Endothelial cell of umbilical vein (primary cell): ENCODE measurements at regions not wholly inside any gene's neighbourhood (a gene's known extent, or its start where the extent isn't known, plus 50 kb on each side); places are given as distances from the start of the nearest gene placed in this dataset.

ENCODE experiments used
- BruUV-seq: library from RNA; stranded (reverse); fragments of 400-500 nt; replicated peaks from 2 replicates; lab custom pipeline; 2021; lab: Mats Ljungman, UMichigan
- CTCF ChIA-PET: fragments of 300-600, 350-600 bp; sonication (Branson Sonifier 250); formaldehyde crosslinking; loops from one replicate; lab custom pipeline; 2021; ENCODE audit warnings: antibody characterized with exemption, inconsistent platforms; lab: Charles Lee
- POLR2A ChIA-PET: fragments of 300-600, 350-600 bp; sonication (Branson Sonifier 250); formaldehyde crosslinking; loops from one replicate; lab custom pipeline; 2021; ENCODE audit warnings: antibody characterized with exemption, inconsistent platforms; lab: Charles Lee
- DNase-seq: peaks from one replicate; pipeline ENCODE4 v3.0.0-alpha.2; 2011; ENCODE audit warnings: low read depth, low spot score
- FAIRE-seq: peaks from 2 replicates; lab custom pipeline; 2011; peaks lifted over from hg19 to GRCh38; lab: Jason Lieb, UNC
- H2AFZ ChIP-seq: 2 replicates; pipeline ENCODE4 v1.6.0; 2012; ENCODE audit warnings: low read depth, low read length, control low read depth, inconsistent platforms
- H3K27ac ChIP-seq: 2 replicates; pipeline ENCODE4 v1.5.1; 2011; ENCODE audit warnings: low read depth, mild to moderate bottlenecking, control low read depth, low read length, moderate library complexity; ENCODE audit not compliant: insufficient read depth
- H3K27me3 ChIP-seq, 2 experiments: 2 replicates each; pipeline versions ENCODE4 v1.6.0 to v1.6.1; 2011; ENCODE audit warnings: low read length in 2 of 2, mixed read lengths in 1 of 2; ENCODE audit not compliant: control insufficient read depth in 2 of 2, insufficient read depth in 2 of 2
- H3K36me3 ChIP-seq, 2 experiments: 2 replicates in 1 of 2; 3 replicates in 1 of 2; pipeline ENCODE4 v1.5.1; 2011; ENCODE audit warnings: low read length in 2 of 2, mild to moderate bottlenecking in 1 of 2, moderate library complexity in 1 of 2; ENCODE audit not compliant: control insufficient read depth in 2 of 2, insufficient read depth in 2 of 2; ENCODE audit errors: extremely low read depth in 1 of 2
- H3K4me1 ChIP-seq: 3 replicates; pipeline ENCODE4 v1.5.1; 2011; ENCODE audit warnings: mild to moderate bottlenecking, low read length; ENCODE audit not compliant: control insufficient read depth, insufficient read depth; ENCODE audit errors: extremely low read depth
- H3K4me2 ChIP-seq: 2 replicates; pipeline ENCODE4 v1.6.1; 2011; ENCODE audit warnings: low read length, control low read depth, mixed read lengths; ENCODE audit not compliant: insufficient read depth
- H3K4me3 ChIP-seq, 3 experiments: fragments of 200-600 bp in 1 of 3; sonication (generic), shearing (Covaris generic) in 1 of 3; replicated peaks in 1 of 3; 2 replicates each; pipeline ENCODE4 v1.5.1; 2011 to 2016; ENCODE audit warnings: control low read depth in 3 of 3, low read length in 3 of 3, mild to moderate bottlenecking in 2 of 3, inconsistent platforms in 1 of 3, low read depth in 1 of 3, moderate library complexity in 1 of 3; ENCODE audit not compliant: insufficient read depth in 1 of 3
- H3K79me2 ChIP-seq: 2 replicates; pipeline ENCODE4 v1.6.0; 2012; ENCODE audit warnings: low read length, inconsistent platforms; ENCODE audit not compliant: control insufficient read depth, insufficient read depth
- H3K9ac ChIP-seq: replicated peaks from 2 replicates; pipeline ENCODE3; 2011; ENCODE audit warnings: low read length, control low read depth; ENCODE audit not compliant: insufficient read depth; ENCODE audit errors: extremely low read depth
- H3K9me1 ChIP-seq: replicated peaks from 3 replicates; pipeline ENCODE4 v1.6.0; 2011; ENCODE audit warnings: mild to moderate bottlenecking, low read length; ENCODE audit not compliant: control insufficient read depth, insufficient read depth; ENCODE audit errors: extremely low read depth
- H3K9me3 ChIP-seq: replicated peaks from 2 replicates; pipeline ENCODE4 v1.5.1; 2012; ENCODE audit warnings: low read length, inconsistent platforms; ENCODE audit not compliant: control insufficient read depth, insufficient read depth
- H4K20me1 ChIP-seq: replicated peaks from 2 replicates; pipeline ENCODE3; 2011; ENCODE audit warnings: mild to moderate bottlenecking, low read length; ENCODE audit not compliant: control insufficient read depth, insufficient read depth; ENCODE audit errors: extremely low read depth
- CTCF ChIP-seq, 2 donors: IDR thresholded peaks; 1 replicate in 1 of 2; 2 replicates in 1 of 2; pipeline ENCODE4 v1.5.1; 2011; ENCODE audit warnings: low read length in 2 of 2, mild to moderate bottlenecking in 2 of 2, moderate library complexity in 2 of 2, control low read depth in 1 of 2, inconsistent platforms in 1 of 2, low read depth in 1 of 2; ENCODE audit not compliant: insufficient read depth in 1 of 2; ENCODE audit errors: extremely low read depth in 1 of 2
- EZH2 ChIP-seq: IDR thresholded peaks from 2 replicates; pipeline ENCODE4 v1.6.1; 2012; ENCODE audit warnings: borderline replicate concordance, low read depth, mild to moderate bottlenecking, moderate library complexity, low read length, inconsistent platforms; ENCODE audit not compliant: severe bottlenecking
- FOS ChIP-seq: IDR thresholded peaks from 2 replicates; pipeline ENCODE4 v1.6.1; 2011; ENCODE audit warnings: mild to moderate bottlenecking, low read length, moderate library complexity, borderline replicate concordance; ENCODE audit not compliant: insufficient read depth
- GATA2 ChIP-seq: IDR thresholded peaks from 2 replicates; pipeline ENCODE4 v1.7.0; 2011; ENCODE audit warnings: low read depth, mild to moderate bottlenecking, moderate library complexity, mixed read lengths, low read length; ENCODE audit not compliant: insufficient read length, insufficient read depth
- JUN ChIP-seq: IDR thresholded peaks from 2 replicates; pipeline ENCODE4 v1.6.1; 2011; ENCODE audit warnings: borderline replicate concordance, low read depth; ENCODE audit not compliant: insufficient read length, insufficient read depth
- MAX ChIP-seq: IDR thresholded peaks from 2 replicates; pipeline ENCODE4 v1.6.1; 2011; ENCODE audit not compliant: insufficient read depth, insufficient read length
- MYC ChIP-seq: IDR thresholded peaks from one replicate; pipeline ENCODE4 v1.6.1; 2011; ENCODE audit warnings: mild to moderate bottlenecking, low read depth, low read length
- POLR2A ChIP-seq: IDR thresholded peaks from 2 replicates; pipeline ENCODE4 v1.6.1; 2012; ENCODE audit warnings: low read depth, mild to moderate bottlenecking, control low read depth, low read length
- POLR2AphosphoS5 ChIP-seq: IDR thresholded peaks from 2 replicates; pipeline ENCODE4 v1.6.1; 2012; ENCODE audit warnings: low read depth, mild to moderate bottlenecking, control low read depth, low read length, moderate library complexity; ENCODE audit not compliant: insufficient read depth
- dilution Hi-C: fragments of 300-500 bp; cut with MboI; formaldehyde crosslinking; loops from one replicate; pipeline ENCODE4 v1.15.0; 2019; ENCODE audit warnings: low sequenced_read_pairs; ENCODE audit not compliant: extremely low pct_ligation_motif_present
- intact Hi-C: fragments of 100-400 bp; cut with micrococcal nuclease; formaldehyde crosslinking; loops from one replicate; pipeline ENCODE4 v1.10.0; 2022

DNA sequence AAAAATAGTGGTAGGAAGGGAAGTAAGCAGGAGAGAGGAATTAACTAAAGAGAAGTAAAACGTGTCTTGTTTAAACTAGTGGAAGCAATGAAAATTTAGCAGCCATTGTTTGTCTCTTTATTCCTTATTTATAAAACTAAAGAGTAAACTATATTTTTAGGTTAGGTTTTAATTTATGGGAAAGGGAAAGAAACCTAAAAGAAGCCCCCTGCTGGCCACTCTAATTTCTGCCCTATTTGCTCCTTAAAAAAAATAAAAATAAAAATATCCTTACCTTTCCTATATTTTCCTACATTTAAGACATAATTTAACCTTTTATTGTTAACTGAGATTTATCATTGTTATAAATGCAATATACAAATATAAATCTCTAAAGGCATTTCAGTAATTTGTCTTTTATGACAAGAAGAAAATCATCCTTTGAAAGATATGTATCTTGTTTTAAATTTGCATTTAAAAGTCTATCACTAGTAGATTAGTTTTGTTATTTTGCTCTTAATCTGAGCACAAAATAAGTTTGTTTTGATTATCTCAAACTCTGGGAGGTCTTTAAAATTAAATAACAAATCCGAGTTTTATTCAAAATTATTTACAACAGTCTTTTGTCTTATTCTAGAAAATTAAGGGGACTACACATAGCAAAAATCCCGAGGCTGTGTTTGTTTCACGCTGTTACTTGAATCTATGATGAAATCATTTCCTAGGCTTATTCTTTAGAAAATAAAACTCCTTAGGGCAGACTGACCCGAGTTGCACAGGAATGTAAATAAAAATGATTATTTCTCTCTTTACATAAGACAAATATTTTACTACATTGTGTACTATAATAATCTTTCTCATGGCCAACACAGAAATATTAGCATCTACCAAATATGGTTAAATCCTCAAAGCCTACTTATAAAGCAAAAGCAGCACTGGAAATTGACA is 201.7 kb downstream of the NRIP1 start:
- Histone ChIP-seq H3K79me2 (no peaks in the 10 kb centered on the region), H3K27ac (no peak overlapping the region), H3K9me1 (no peaks in the 10 kb centered on the region), H3K4me3 (no peak overlapping the region), H3K9ac (no peak overlapping the region), H3K4me2 (no peak overlapping the region), H3K27me3 (no peaks in the 10 kb centered on the region), H3K36me3 (no peaks in the 10 kb centered on the region), H3K9me3 (no peaks in the 10 kb centered on the region), H4K20me1 (no peaks in the 10 kb centered on the region), H3K4me1 (peaks cover 4% of the 10 kb centered on the region), H2AFZ (no peak overlapping the region)
- intact Hi-C loops (loop anchor here (1.0 to 10.0 kb wide), 6 partner anchors 90 to 964 kb away; no protein-coding TSS in a partner anchor), dilution Hi-C loops (no loop called here)
- BruUV-seq = no TSS peak
- DNase-seq = peak; percentile 31
- CTCF ChIA-PET = interaction anchor here (1.3 to 1.8 kb wide), 5 partner anchors 138 to 729 kb away, joined by 4 to 60 read pairs (median 8); no protein-coding TSS in a partner anchor
- FAIRE-seq = no peak
- POLR2A ChIA-PET = no interaction called here
- no peak for TF ChIP-seq JUN
- no peak for TF ChIP-seq MYC
- TF ChIP-seq CTCF (IDR thresholded peaks at IDR 0.05; ENCODE audit: extremely low read depth in 1 of 2, insufficient read depth in 1 of 2, low read depth in 1 of 2, low read length in 2 of 2) = peak; percentile 22 to 53

- H3K27ac ChIP-seq = no peak overlapping the region
- no peaks in the 10 kb centered on the region for H3K9me3 ChIP-seq
- H4K20me1 ChIP-seq = no peaks in the 10 kb centered on the region
- no peaks in the 10 kb centered on the region for H3K9me1 ChIP-seq
- no peak for FAIRE-seq
- H3K27me3 ChIP-seq = no peaks in the 10 kb centered on the region
- ChIA-PET POLR2A (no interaction called here), CTCF (no interaction called here)
- DNase-seq = no peak
- no peak overlapping the region for H3K4me2 ChIP-seq
- intact Hi-C loops = no loop called here
- no peak overlapping the region for H3K4me3 ChIP-seq
- no peaks in the 10 kb centered on the region for H3K79me2 ChIP-seq
- H3K9ac ChIP-seq = no peak overlapping the region
- dilution Hi-C loops = no loop called here
- no peak overlapping the region for H2AFZ ChIP-seq
- BruUV-seq = no TSS peak
- no peaks in the 10 kb centered on the region for H3K4me1 ChIP-seq
- no peak for TF ChIP-seq GATA2
- TF ChIP-seq MAX = no peak
- no peak for TF ChIP-seq POLR2A
- TF ChIP-seq JUN = no peak
- no peak for TF ChIP-seq POLR2AphosphoS5
- TF ChIP-seq CTCF (IDR thresholded peaks at IDR 0.05; ENCODE audit: extremely low read depth in 1 of 2, insufficient read depth in 1 of 2, low read depth in 1 of 2, low read length in 2 of 2) = no peak
- TF ChIP-seq EZH2 = no peak
- no peak for TF ChIP-seq MYC
- TF ChIP-seq FOS = no peak
- H3K36me3 ChIP-seq = no peaks in the 10 kb centered on the region
Measured at GRCh38 chr21:14858311-14858710, 206.5 kb downstream of the NRIP1 start.
